Activated CD8-positive, alpha-beta T cell treated with anti-CD3 and anti-CD28 coated beads for 36 hours (primary cell): ENCODE measurements at regions not wholly inside any gene's neighbourhood (a gene's known extent, or its start where the extent isn't known, plus 50 kb on each side); places are given as distances from the start of the nearest gene placed in this dataset.

ENCODE experiments used
- ATAC-seq: fragments of 200-7000 bp; cut with Tn5 transposase; one replicate; pipeline ENCODE4 v1.10.0; 2021; ENCODE audit warnings: mild to moderate bottlenecking, moderate library complexity
- CTCF ChIA-PET: fragments of 350-600 bp; sonication (Branson Sonifier 250); formaldehyde crosslinking; loops from one replicate; lab custom pipeline; 2021; ENCODE audit warnings: antibody characterized with exemption; lab: Charles Lee
- POLR2A ChIA-PET: fragments of 350-600 bp; sonication (Branson Sonifier 250); formaldehyde crosslinking; loops from one replicate; lab custom pipeline; 2021; ENCODE audit warnings: antibody characterized with exemption; lab: Charles Lee
- DNase-seq: peaks from one replicate; pipeline ENCODE4 v3.0.0-alpha.2; 2020
- H3K27ac Mint-ChIP-seq: one replicate; pipeline ENCODE4 v1.8.0; 2021; ENCODE audit warnings: mild to moderate bottlenecking, mixed read lengths
- H3K27me3 Mint-ChIP-seq: one replicate; pipeline ENCODE4 v1.8.0; 2021; ENCODE audit warnings: mixed read lengths
- H3K36me3 Mint-ChIP-seq: one replicate; pipeline ENCODE4 v1.8.0; 2021; ENCODE audit warnings: low read depth, mixed read lengths
- H3K4me1 Mint-ChIP-seq: one replicate; pipeline ENCODE4 v1.8.0; 2021; ENCODE audit warnings: low read depth, mixed read lengths
- H3K4me3 Mint-ChIP-seq: one replicate; pipeline ENCODE4 v1.8.0; 2021; ENCODE audit warnings: mild to moderate bottlenecking, moderate library complexity, mixed read lengths
- H3K9me3 Mint-ChIP-seq: one replicate; pipeline ENCODE4 v1.8.0; 2021; ENCODE audit warnings: mixed read lengths
- intact Hi-C: fragments of 100-400 bp; cut with micrococcal nuclease; formaldehyde crosslinking; loops from one replicate; pipeline ENCODE4 v1.10.0; 2022
- TF ChIP-seq, protein P1 (sequence below): fragments of 200-600 bp; IDR thresholded peaks from one replicate; pipeline ENCODE4 v1.8.0; 2022; ENCODE audit warnings: antibody characterized with exemption, mild to moderate bottlenecking

DNA sequence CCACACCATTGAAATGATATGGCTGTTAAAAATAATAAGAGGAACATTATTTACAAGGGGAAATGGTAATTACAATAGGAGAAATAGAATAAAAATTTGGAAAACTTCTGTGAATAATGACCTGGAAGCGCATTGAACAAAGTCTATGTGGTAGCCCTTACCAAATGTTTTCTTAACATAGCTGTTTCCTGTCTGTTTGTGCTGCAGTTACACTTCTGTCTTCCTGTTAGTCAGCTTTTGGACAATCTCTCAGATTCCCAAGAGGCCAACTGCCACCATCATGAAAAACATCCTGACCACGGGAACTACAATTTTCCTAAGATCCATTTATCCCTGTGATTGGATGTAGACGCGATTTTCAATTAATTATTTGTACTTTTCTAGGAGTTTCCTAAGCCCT is 754.4 kb upstream of the MARCKS start:
- H3K27ac Mint-ChIP-seq: no peak overlapping the region
- H3K4me3 Mint-ChIP-seq: no peak overlapping the region
- H3K4me1 Mint-ChIP-seq: no peaks in the 10 kb centered on the region
- TF ChIP-seq, protein P1, sequence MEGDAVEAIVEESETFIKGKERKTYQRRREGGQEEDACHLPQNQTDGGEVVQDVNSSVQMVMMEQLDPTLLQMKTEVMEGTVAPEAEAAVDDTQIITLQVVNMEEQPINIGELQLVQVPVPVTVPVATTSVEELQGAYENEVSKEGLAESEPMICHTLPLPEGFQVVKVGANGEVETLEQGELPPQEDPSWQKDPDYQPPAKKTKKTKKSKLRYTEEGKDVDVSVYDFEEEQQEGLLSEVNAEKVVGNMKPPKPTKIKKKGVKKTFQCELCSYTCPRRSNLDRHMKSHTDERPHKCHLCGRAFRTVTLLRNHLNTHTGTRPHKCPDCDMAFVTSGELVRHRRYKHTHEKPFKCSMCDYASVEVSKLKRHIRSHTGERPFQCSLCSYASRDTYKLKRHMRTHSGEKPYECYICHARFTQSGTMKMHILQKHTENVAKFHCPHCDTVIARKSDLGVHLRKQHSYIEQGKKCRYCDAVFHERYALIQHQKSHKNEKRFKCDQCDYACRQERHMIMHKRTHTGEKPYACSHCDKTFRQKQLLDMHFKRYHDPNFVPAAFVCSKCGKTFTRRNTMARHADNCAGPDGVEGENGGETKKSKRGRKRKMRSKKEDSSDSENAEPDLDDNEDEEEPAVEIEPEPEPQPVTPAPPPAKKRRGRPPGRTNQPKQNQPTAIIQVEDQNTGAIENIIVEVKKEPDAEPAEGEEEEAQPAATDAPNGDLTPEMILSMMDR: no peak
- no peaks in the 10 kb centered on the region for H3K27me3 Mint-ChIP-seq
- ATAC-seq (no peak), DNase-seq (no peak)
- POLR2A ChIA-PET: interaction anchor here (0.6 kb wide), 1 partner anchor 290 kb away, joined by 3 read pairs; no protein-coding TSS in a partner anchor
- peaks cover 4% of the 10 kb centered on the region for H3K9me3 Mint-ChIP-seq
- CTCF ChIA-PET: no interaction called here
- intact Hi-C loops: no loop called here
- no peaks in the 10 kb centered on the region for H3K36me3 Mint-ChIP-seq

DNA sequence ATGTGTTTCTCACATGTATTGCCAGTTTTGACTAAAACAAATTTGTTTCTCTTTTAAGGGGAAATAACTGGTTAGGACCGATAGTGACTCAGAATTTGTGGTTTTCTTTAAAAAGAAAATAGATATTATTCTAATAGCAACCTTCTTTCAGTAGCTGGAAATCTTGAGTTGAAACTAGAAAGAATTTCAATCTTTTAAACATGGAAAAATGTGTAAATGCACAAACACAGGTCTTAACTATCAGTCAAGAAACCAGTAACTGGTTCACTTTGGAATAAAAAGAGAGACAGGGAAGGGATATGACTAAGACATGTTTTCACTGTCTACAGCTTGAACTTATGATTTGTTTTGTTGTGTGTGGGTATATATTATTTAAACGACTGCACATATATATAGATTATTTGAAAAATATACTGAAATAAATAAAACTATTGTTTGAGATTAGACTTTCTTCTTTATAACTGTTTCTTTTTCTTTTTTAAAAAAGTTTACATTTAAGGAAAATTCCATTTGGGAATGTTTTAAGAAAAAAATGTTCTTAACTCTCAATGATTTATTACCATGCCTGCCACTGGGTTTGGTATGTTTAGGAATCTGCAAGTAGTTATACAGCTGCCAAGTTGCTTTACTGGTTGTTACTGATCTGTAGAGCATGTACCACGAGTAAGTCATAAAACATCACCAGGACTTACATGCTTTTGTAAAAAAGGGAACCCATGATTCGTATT is 753.3 kb upstream of the MARCKS start:
- H3K27me3 Mint-ChIP-seq: no peaks in the 10 kb centered on the region
- intact Hi-C loops: no loop called here
- no peak overlapping the region for H3K27ac Mint-ChIP-seq
- peaks cover 5% of the 10 kb centered on the region for H3K9me3 Mint-ChIP-seq
- ATAC-seq (no peak), DNase-seq (no peak)
- H3K36me3 Mint-ChIP-seq: no peaks in the 10 kb centered on the region
- CTCF ChIA-PET: no interaction called here
- POLR2A ChIA-PET: no interaction called here
- no peaks in the 10 kb centered on the region for H3K4me1 Mint-ChIP-seq
- no peak overlapping the region for H3K4me3 Mint-ChIP-seq
- TF ChIP-seq, protein P1: no peak

DNA sequence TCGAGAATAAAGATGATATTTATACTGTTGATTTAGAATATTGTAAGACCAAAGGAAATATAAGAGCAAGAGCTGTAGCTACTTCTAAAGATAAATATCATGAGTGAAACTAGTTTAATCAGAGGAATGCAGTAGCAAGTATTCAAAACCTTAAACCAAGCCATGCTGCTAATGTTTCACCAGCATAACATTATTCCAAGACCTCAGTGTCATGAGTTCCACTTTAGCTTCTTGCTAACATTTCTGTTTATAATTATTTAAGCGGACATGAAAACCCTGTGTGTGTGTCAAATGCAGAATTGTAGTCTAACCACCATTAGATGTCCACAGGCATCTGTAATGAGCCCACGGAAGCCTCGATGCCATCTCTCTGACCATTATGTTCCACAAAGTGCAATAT is 752.6 kb upstream of the MARCKS start:
- CTCF ChIA-PET: no interaction called here
- intact Hi-C loops: no loop called here

DNA sequence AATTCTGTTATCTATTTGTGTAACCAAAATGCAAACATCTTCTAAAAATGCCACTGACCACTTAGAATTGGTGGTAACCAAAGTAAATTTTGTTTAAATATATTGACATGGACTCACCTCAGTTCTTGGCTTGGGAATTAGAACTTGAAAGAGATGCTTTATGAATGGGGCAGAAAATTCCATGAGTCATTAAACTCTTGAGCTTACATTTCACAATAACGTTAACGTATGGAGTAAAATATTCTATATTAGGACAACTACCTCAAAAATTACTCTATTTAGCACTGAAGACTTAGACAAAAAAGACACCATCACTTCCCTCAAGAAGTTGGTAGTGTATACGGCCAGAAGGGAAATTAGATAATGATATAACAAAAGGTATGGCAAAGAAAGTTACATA is 752.2 kb upstream of the MARCKS start:
- no peak overlapping the region for H3K27ac Mint-ChIP-seq
- intact Hi-C loops: no loop called here
- DNase-seq (no peak), ATAC-seq (no peak)
- no peaks in the 10 kb centered on the region for H3K4me1 Mint-ChIP-seq
- H3K4me3 Mint-ChIP-seq: no peak overlapping the region
- peaks cover 5% of the 10 kb centered on the region for H3K9me3 Mint-ChIP-seq
- no peaks in the 10 kb centered on the region for H3K27me3 Mint-ChIP-seq
- TF ChIP-seq, protein P1: no peak
- no peaks in the 10 kb centered on the region for H3K36me3 Mint-ChIP-seq
- POLR2A ChIA-PET: no interaction called here
- CTCF ChIA-PET: no interaction called here

More for the DNA sequence above, 752.6 kb upstream of the MARCKS start:
- no peaks in the 10 kb centered on the region for H3K27me3 Mint-ChIP-seq
- H3K4me1 Mint-ChIP-seq: no peaks in the 10 kb centered on the region
- TF ChIP-seq, protein P1: no peak
- peaks cover 5% of the 10 kb centered on the region for H3K9me3 Mint-ChIP-seq
- POLR2A ChIA-PET: no interaction called here
- ATAC-seq: no peak
- no peak overlapping the region for H3K4me3 Mint-ChIP-seq
- H3K36me3 Mint-ChIP-seq: no peaks in the 10 kb centered on the region
- no peak for DNase-seq
- no peak overlapping the region for H3K27ac Mint-ChIP-seq

DNA sequence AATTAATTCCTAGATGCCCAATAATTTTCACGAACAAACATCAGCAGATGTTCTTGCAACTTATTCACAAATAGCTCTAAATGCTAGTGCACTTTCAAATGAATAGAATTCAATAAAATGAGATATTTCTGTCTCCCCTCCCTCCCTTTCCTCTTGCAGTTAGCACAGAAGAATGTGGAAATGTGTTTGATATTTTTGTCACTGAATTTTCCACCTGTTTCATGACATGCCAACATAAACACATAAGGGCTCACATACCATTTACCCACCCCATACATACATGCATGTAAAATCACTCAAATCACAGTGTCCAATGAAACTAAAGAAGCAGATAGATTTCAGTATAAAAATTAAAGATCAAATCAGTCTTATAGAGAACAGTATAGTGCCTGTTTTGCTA is 746.9 kb upstream of the MARCKS start:
- Mint-ChIP-seq H3K27ac (no peak overlapping the region), H3K9me3 (peaks cover 6% of the 10 kb centered on the region), H3K27me3 (no peaks in the 10 kb centered on the region), H3K4me3 (no peak overlapping the region), H3K36me3 (no peaks in the 10 kb centered on the region), H3K4me1 (no peaks in the 10 kb centered on the region)
- DNase-seq (no peak), ATAC-seq (no peak)
- CTCF ChIA-PET: no interaction called here
- POLR2A ChIA-PET: no interaction called here
- TF ChIP-seq, protein P1: no peak
- intact Hi-C loops: no loop called here
